GM19023 (cell line): ENCODE measurements at regions not wholly inside any gene's neighbourhood (a gene's known extent, or its start where the extent isn't known, plus 50 kb on each side); places are given as distances from the start of the nearest gene placed in this dataset.
"Not testable (repeated sequence)": the region's sequence is repeated elsewhere in the genome, so short reads cannot be mapped to it uniquely, and the experiment has no call there.

Source experiments
- ATAC-seq: cut with Tn5 transposase; IDR thresholded peaks from one replicate; pipeline ENCODE4 v1.9.1; 2021; ENCODE audit warnings: mild to moderate bottlenecking, moderate library complexity; ENCODE audit not compliant: unreplicated experiment

- ATAC-seq: no peak
These were observed 150.1 kb upstream of the PDE7B start for GRCh38 chr6:135701426-135701825.

GRCh38 chr6:135703007-135703406 is 148.5 kb upstream of the PDE7B start:
- ATAC-seq: no peak

GRCh38 chr6:135703621-135704020 is 147.9 kb upstream of the PDE7B start:
- peak; percentile 56 for ATAC-seq

GRCh38 chr6:135707426-135707825 is 144.1 kb upstream of the PDE7B start:
- no peak for ATAC-seq

GRCh38 chr6:135710042-135710441 is 141.5 kb upstream of the PDE7B start:
- no peak for ATAC-seq

- ATAC-seq: no peak
These were observed 129.3 kb upstream of the PDE7B start for GRCh38 chr6:135722190-135722589.

GRCh38 chr6:135722679-135723078 is 128.8 kb upstream of the PDE7B start:
- ATAC-seq: no peak

GRCh38 chr6:135728589-135728988 is 122.9 kb upstream of the PDE7B start:
- no peak for ATAC-seq

GRCh38 chr6:135731116-135731515 is 120.4 kb upstream of the PDE7B start:
- ATAC-seq: no peak

- ATAC-seq: not testable (repeated sequence)
These were observed 115.2 kb upstream of the PDE7B start for GRCh38 chr6:135736351-135736750.

- ATAC-seq: no peak
These were observed 112.9 kb upstream of the PDE7B start for GRCh38 chr6:135738636-135739035.

- no peak for ATAC-seq
These were observed 112.2 kb upstream of the PDE7B start for GRCh38 chr6:135739288-135739687.

- no peak for ATAC-seq
These were observed 110.9 kb upstream of the PDE7B start for GRCh38 chr6:135740580-135740979.

- no peak for ATAC-seq
These were observed 108.0 kb upstream of the PDE7B start for GRCh38 chr6:135743476-135743875.

GRCh38 chr6:135748189-135748588 is 103.3 kb upstream of the PDE7B start:
- ATAC-seq: no peak

GRCh38 chr6:135750081-135750480 is 101.4 kb upstream of the PDE7B start:
- no peak for ATAC-seq

- ATAC-seq: no peak
These were observed 98.3 kb upstream of the PDE7B start for GRCh38 chr6:135753196-135753595.

- no peak for ATAC-seq
These were observed 91.7 kb upstream of the PDE7B start for GRCh38 chr6:135759831-135760230.

- no peak for ATAC-seq
These were observed 77.5 kb upstream of the PDE7B start for GRCh38 chr6:135774006-135774405.

GRCh38 chr6:135779213-135779612 is 72.3 kb upstream of the PDE7B start:
- ATAC-seq: no peak

GRCh38 chr6:135780326-135780725 is 71.2 kb upstream of the PDE7B start:
- no peak for ATAC-seq

- ATAC-seq: no peak
These were observed 69.0 kb upstream of the PDE7B start for GRCh38 chr6:135782546-135782945.

GRCh38 chr6:135784507-135784906 is 67.0 kb upstream of the PDE7B start:
- no peak for ATAC-seq
